SU-DHL-6 (cell line): ENCODE measurements at regions not wholly inside any gene's neighbourhood (a gene's known extent, or its start where the extent isn't known, plus 50 kb on each side); places are given as distances from the start of the nearest gene placed in this dataset.

Experiments
- CTCF ChIP-seq: fragments of 200-600 bp; sonication (generic); IDR thresholded peaks from one replicate; pipeline ENCODE4 v1.5.1; 2017; ENCODE audit warnings: antibody characterized with exemption, mild to moderate bottlenecking, low read length, moderate library complexity; ENCODE audit not compliant: insufficient read depth, poor library complexity, severe bottlenecking
- EZH2phosphoT487 ChIP-seq: fragments of 200-600 bp; sonication (generic), shearing (Covaris generic); conservative IDR thresholded peaks from 2 replicates; pipeline ENCODE4 v1.6.1; 2018; ENCODE audit warnings: mild to moderate bottlenecking, antibody characterized with exemption, low read length, moderate library complexity, mixed read lengths

GRCh38 chr3:107227091-107227490, 150.1 kb upstream of the CCDC54 start:
- TF ChIP-seq CTCF (no peak), EZH2phosphoT487 (no peak)
